ENCODE measurements at regions not wholly inside any gene's neighbourhood (a gene's known extent, or its start where the extent isn't known, plus 50 kb on each side); places are given as distances from the start of the nearest gene placed in this dataset.
A peak's percentile ranks its signal among the peaks of the same experiment; 100 is the strongest.

GRCh38 chr21:41071258-41072171 lies 96.4 kb upstream of the BACE2 start:
- no peak overlapping the region for H3K27ac ChIP-seq
- no peak for TF ChIP-seq ZFX (IDR thresholded peaks at IDR 0.05; ENCODE audit: borderline replicate concordance)
- peak; percentile 37; the same call in 1 of the 2 replicates for TF ChIP-seq CTCF (IDR thresholded peaks at IDR 0.05)

- H3K27ac ChIP-seq, result no peak overlapping the region
- TF ChIP-seq CTCF (IDR thresholded peaks at IDR 0.05) (no peak), ZFX (IDR thresholded peaks at IDR 0.05; ENCODE audit: borderline replicate concordance) (no peak)
These were observed 94.4 kb upstream of the BACE2 start for GRCh38 chr21:41073558-41073957.

- no peak for TF ChIP-seq ZFX (IDR thresholded peaks at IDR 0.05; ENCODE audit: borderline replicate concordance)
- no peak for TF ChIP-seq CTCF (IDR thresholded peaks at IDR 0.05)
These were observed 93.4 kb upstream of the BACE2 start for GRCh38 chr21:41074396-41075184.

GRCh38 chr21:41075656-41076055 lies 92.3 kb upstream of the BACE2 start:
- H3K27ac ChIP-seq, result no peak overlapping the region
- no peak for TF ChIP-seq ZFX (IDR thresholded peaks at IDR 0.05; ENCODE audit: borderline replicate concordance)
- no peak for TF ChIP-seq CTCF (IDR thresholded peaks at IDR 0.05)

More at GRCh38 chr21:41074396-41075184, 93.4 kb upstream of the BACE2 start:
- H3K27ac ChIP-seq, result no peak overlapping the region

- TF ChIP-seq CTCF (IDR thresholded peaks at IDR 0.05) (no peak), ZFX (IDR thresholded peaks at IDR 0.05; ENCODE audit: borderline replicate concordance) (no peak)
These were observed 91.9 kb upstream of the BACE2 start for GRCh38 chr21:41076064-41076463.

GRCh38 chr21:41079159-41079558 lies 88.8 kb upstream of the BACE2 start:
- no peak overlapping the region for H3K27ac ChIP-seq
- TF ChIP-seq CTCF (IDR thresholded peaks at IDR 0.05) (no peak), ZFX (IDR thresholded peaks at IDR 0.05; ENCODE audit: borderline replicate concordance) (no peak)

More at GRCh38 chr21:41076064-41076463, 91.9 kb upstream of the BACE2 start:
- H3K27ac ChIP-seq, result no peak overlapping the region

All from 22Rv1 (cell line).